Liver (tissue), 3 donors: ENCODE measurements at regions not wholly inside any gene's neighbourhood (a gene's known extent, or its start where the extent isn't known, plus 50 kb on each side); places are given as distances from the start of the nearest gene placed in this dataset.

Experiments used
- GABPA ChIP-seq, 2 donors: IDR thresholded peaks in 1 of 2; conservative IDR thresholded peaks in 1 of 2; 2 replicates each; pipeline ENCODE4 v1.6.1; 2016; ENCODE audit warnings: antibody characterized with exemption in 2 of 2, mild to moderate bottlenecking in 1 of 2, moderate library complexity in 1 of 2
- JUND ChIP-seq, 2 donors: IDR thresholded peaks; 2 replicates each; pipeline ENCODE4 v1.6.1; 2016; ENCODE audit warnings: antibody characterized with exemption in 2 of 2
- NR2F2 ChIP-seq: IDR thresholded peaks from 2 replicates; pipeline ENCODE4 v1.6.1; 2016; ENCODE audit warnings: antibody characterized with exemption
- RAD21 ChIP-seq, 2 donors: IDR thresholded peaks; 2 replicates each; pipeline ENCODE4 v1.6.1; 2016; ENCODE audit warnings: antibody characterized with exemption in 2 of 2, mild to moderate bottlenecking in 2 of 2
- YY1 ChIP-seq: IDR thresholded peaks from 2 replicates; pipeline ENCODE4 v1.6.1; 2016; ENCODE audit warnings: antibody characterized with exemption, mild to moderate bottlenecking
- TF ChIP-seq, protein P1 (sequence below): fragments of 150-350 bp; IDR thresholded peaks from 2 replicates; pipeline ENCODE4 v1.5.1; 2017; ENCODE audit warnings: improper control_type of control experiment, low read depth, low read length; ENCODE audit not compliant: missing input control
- TF ChIP-seq, protein P2 (sequence below): IDR thresholded peaks from 2 replicates; pipeline ENCODE4 v1.6.1; 2016; ENCODE audit warnings: antibody characterized with exemption
- TF ChIP-seq, protein P3 (sequence below): IDR thresholded peaks from 2 replicates; pipeline ENCODE4 v1.6.1; 2016; ENCODE audit warnings: antibody characterized with exemption
- TF ChIP-seq, protein P4 (sequence below): IDR thresholded peaks from 2 replicates; pipeline ENCODE4 v1.6.1; 2016; ENCODE audit warnings: antibody characterized with exemption
- donor health status: healthy.
- donor health status: healthy.

DNA sequence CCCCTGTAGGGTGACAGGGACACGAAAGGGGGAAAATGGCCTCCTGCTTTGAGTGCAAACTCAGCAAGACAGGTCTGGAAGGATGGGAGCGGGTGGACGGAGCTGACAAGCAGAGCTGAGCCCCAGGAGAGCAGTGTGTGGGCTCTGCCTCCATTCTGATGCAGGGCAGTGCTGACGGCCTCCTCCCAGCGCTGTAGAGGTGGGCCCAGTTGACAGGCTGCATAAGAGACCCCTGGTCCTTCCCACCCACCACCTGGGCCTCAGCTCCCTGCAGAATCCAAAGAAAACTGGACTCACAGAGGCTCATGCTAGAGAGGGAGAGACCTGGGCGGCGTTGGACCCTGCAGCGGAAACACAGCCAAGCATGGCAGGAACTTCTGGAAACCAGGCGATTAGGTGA is 1113.4 kb downstream of the BRD1 start:
- TF ChIP-seq NR2F2 = no peak
- TF ChIP-seq GABPA (IDR thresholded peaks at IDR 0.05 in 1 of 2, conservative IDR thresholded peaks at IDR 0.05 in 1 of 2) = no peak
- TF ChIP-seq, protein P1, sequence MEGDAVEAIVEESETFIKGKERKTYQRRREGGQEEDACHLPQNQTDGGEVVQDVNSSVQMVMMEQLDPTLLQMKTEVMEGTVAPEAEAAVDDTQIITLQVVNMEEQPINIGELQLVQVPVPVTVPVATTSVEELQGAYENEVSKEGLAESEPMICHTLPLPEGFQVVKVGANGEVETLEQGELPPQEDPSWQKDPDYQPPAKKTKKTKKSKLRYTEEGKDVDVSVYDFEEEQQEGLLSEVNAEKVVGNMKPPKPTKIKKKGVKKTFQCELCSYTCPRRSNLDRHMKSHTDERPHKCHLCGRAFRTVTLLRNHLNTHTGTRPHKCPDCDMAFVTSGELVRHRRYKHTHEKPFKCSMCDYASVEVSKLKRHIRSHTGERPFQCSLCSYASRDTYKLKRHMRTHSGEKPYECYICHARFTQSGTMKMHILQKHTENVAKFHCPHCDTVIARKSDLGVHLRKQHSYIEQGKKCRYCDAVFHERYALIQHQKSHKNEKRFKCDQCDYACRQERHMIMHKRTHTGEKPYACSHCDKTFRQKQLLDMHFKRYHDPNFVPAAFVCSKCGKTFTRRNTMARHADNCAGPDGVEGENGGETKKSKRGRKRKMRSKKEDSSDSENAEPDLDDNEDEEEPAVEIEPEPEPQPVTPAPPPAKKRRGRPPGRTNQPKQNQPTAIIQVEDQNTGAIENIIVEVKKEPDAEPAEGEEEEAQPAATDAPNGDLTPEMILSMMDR = no peak
- no peak for TF ChIP-seq RAD21 (IDR thresholded peaks at IDR 0.05)
- no peak for TF ChIP-seq JUND (IDR thresholded peaks at IDR 0.05)
- no peak for TF ChIP-seq YY1
- TF ChIP-seq, protein P2, sequence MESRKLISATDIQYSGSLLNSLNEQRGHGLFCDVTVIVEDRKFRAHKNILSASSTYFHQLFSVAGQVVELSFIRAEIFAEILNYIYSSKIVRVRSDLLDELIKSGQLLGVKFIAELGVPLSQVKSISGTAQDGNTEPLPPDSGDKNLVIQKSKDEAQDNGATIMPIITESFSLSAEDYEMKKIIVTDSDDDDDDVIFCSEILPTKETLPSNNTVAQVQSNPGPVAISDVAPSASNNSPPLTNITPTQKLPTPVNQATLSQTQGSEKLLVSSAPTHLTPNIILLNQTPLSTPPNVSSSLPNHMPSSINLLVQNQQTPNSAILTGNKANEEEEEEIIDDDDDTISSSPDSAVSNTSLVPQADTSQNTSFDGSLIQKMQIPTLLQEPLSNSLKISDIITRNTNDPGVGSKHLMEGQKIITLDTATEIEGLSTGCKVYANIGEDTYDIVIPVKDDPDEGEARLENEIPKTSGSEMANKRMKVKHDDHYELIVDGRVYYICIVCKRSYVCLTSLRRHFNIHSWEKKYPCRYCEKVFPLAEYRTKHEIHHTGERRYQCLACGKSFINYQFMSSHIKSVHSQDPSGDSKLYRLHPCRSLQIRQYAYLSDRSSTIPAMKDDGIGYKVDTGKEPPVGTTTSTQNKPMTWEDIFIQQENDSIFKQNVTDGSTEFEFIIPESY = no peak
- TF ChIP-seq, protein P3, sequence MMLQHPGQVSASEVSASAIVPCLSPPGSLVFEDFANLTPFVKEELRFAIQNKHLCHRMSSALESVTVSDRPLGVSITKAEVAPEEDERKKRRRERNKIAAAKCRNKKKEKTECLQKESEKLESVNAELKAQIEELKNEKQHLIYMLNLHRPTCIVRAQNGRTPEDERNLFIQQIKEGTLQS = no peak
- TF ChIP-seq, protein P4, sequence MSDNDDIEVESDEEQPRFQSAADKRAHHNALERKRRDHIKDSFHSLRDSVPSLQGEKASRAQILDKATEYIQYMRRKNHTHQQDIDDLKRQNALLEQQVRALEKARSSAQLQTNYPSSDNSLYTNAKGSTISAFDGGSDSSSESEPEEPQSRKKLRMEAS = no peak
